SK-N-SH (cell line): ENCODE measurements at regions not wholly inside any gene's neighbourhood (a gene's known extent, or its start where the extent isn't known, plus 50 kb on each side); places are given as distances from the start of the nearest gene placed in this dataset.

Experiments
- CTCF ChIA-PET: fragments of 300-600, 350-600 bp; formaldehyde crosslinking; extraction: SDS; loops from one replicate; lab custom pipeline; 2021; lab: Yijun Ruan, JAX
- POLR2A ChIA-PET: fragments of 350-600 bp; sonication (Branson Sonifier 250); formaldehyde crosslinking; extraction: SDS; loops from one replicate; lab custom pipeline; 2020; ENCODE audit warnings: antibody characterized with exemption, inconsistent platforms; lab: Yijun Ruan, JAX
- DNase-seq: peaks from one replicate; pipeline ENCODE4 v3.0.0; 2012
- H2AFZ ChIP-seq: fragments of 200-600 bp; sonication (generic); 2 replicates; pipeline ENCODE4 v1.8.1; 2016; ENCODE audit warnings: antibody characterized with exemption, mild to moderate bottlenecking, low read depth
- H3F3A ChIP-seq: fragments of 200-600 bp; sonication (generic); replicated peaks from 2 replicates; pipeline ENCODE3; 2016; ENCODE audit warnings: antibody characterized with exemption, mild to moderate bottlenecking; ENCODE audit not compliant: insufficient read depth
- H3K27ac ChIP-seq, 2 experiments: fragments of 200-500 bp in 1 of 2; fragments of 200-600 bp in 1 of 2; sonication (Bioruptor generic) in 1 of 2; sonication (generic), shearing (Covaris generic) in 1 of 2; 2 replicates each; pipeline versions ENCODE4 v1.5.1 to v1.6.1; 2014 to 2016; ENCODE audit warnings: low read depth in 2 of 2, inconsistent platforms in 1 of 2, low read length in 1 of 2, mild to moderate bottlenecking in 1 of 2, mixed read lengths in 1 of 2
- H3K27me3 ChIP-seq: fragments of 200-600 bp; sonication (generic), shearing (Covaris generic); 2 replicates; pipeline ENCODE4 v1.6.1; 2016; ENCODE audit warnings: mixed run types; ENCODE audit not compliant: insufficient read depth
- H3K36me3 ChIP-seq, 2 experiments: fragments of 200-500 bp in 1 of 2; fragments of 200-600 bp in 1 of 2; sonication (Bioruptor generic) in 1 of 2; sonication (generic) in 1 of 2; replicated peaks in 1 of 2; 2 replicates each; pipeline versions ENCODE3 to v1.5.1; 2014 to 2016; ENCODE audit warnings: low read length in 1 of 2, mild to moderate bottlenecking in 1 of 2; ENCODE audit not compliant: insufficient read depth in 2 of 2, control insufficient read depth in 1 of 2
- H3K4me1 ChIP-seq, 2 experiments: fragments of 200-500 bp in 1 of 2; fragments of 200-600 bp in 1 of 2; sonication (Bioruptor generic) in 1 of 2; sonication (generic), shearing (Covaris generic) in 1 of 2; 2 replicates each; pipeline versions ENCODE4 v1.5.1 to v1.6.1; 2014 to 2016; ENCODE audit warnings: low read depth in 1 of 2, low read length in 1 of 2, mixed run types in 1 of 2; ENCODE audit not compliant: insufficient read depth in 2 of 2, control insufficient read depth in 1 of 2
- H3K4me2 ChIP-seq: fragments of 200-600 bp; sonication (generic), shearing (Covaris generic); 2 replicates; pipeline ENCODE4 v1.6.1; 2017; ENCODE audit warnings: mixed run types
- H3K4me3 ChIP-seq, 2 experiments: fragments of 200-500 bp in 1 of 2; fragments of 200-600 bp in 1 of 2; sonication (Bioruptor generic) in 1 of 2; sonication (generic), shearing (Covaris generic) in 1 of 2; 2 replicates each; pipeline versions ENCODE4 v1.5.1 to v1.8.1; 2014 to 2016; ENCODE audit warnings: low read depth in 2 of 2, inconsistent platforms in 1 of 2, low read length in 1 of 2, mild to moderate bottlenecking in 1 of 2, mixed read lengths in 1 of 2, moderate library complexity in 1 of 2
- H3K79me2 ChIP-seq: fragments of 200-600 bp; sonication (generic); 2 replicates; pipeline ENCODE4 v1.8.1; 2017; ENCODE audit warnings: mild to moderate bottlenecking; ENCODE audit not compliant: insufficient read depth
- H3K9ac ChIP-seq: fragments of 200-600 bp; sonication (generic); 2 replicates; pipeline ENCODE4 v1.6.1; 2017; ENCODE audit warnings: mixed run types
- H3K9me2 ChIP-seq: fragments of 200-600 bp; sonication (generic); 2 replicates; pipeline ENCODE4 v1.6.1; 2017; ENCODE audit warnings: mixed run types
- H3K9me3 ChIP-seq: fragments of 200-600 bp; sonication (generic); 2 replicates; pipeline ENCODE4 v1.6.1; 2017; ENCODE audit warnings: mixed run types, mild to moderate bottlenecking, moderate library complexity
- H4K20me1 ChIP-seq: fragments of 200-600 bp; sonication (generic); 2 replicates; pipeline ENCODE4 v1.6.1; 2017; ENCODE audit warnings: mild to moderate bottlenecking, mixed run types; ENCODE audit not compliant: insufficient read depth
- CTCF ChIP-seq: fragments of 200-600 bp; sonication (generic); IDR thresholded peaks from 2 replicates; pipeline ENCODE4 v1.6.1; 2017; ENCODE audit warnings: antibody characterized with exemption, mild to moderate bottlenecking, moderate library complexity
- EP300 ChIP-seq, 2 experiments: IDR thresholded peaks; 2 replicates each; pipeline versions ENCODE4 v1.4.0 to v1.6.1; 2012; ENCODE audit warnings: borderline replicate concordance in 1 of 2, low read depth in 1 of 2, low read length in 1 of 2
- EZH2phosphoT487 ChIP-seq: fragments of 200-600 bp; sonication (generic); IDR thresholded peaks from 2 replicates; pipeline ENCODE4 v1.6.1; 2017; ENCODE audit warnings: low read depth, mixed run types, mild to moderate bottlenecking, antibody characterized with exemption, moderate library complexity, borderline replicate concordance
- FOSL2 ChIP-seq: IDR thresholded peaks from 2 replicates; pipeline ENCODE4 v1.4.0; 2012; ENCODE audit warnings: low read depth, mild to moderate bottlenecking, moderate library complexity, borderline replicate concordance
- FOXJ3 ChIP-seq: sonication (generic); formaldehyde crosslinking; IDR thresholded peaks from 2 replicates; pipeline ENCODE4 v1.5.1; 2020; ENCODE audit warnings: mild to moderate bottlenecking, missing genetic modification reagents
- FOXM1 ChIP-seq: IDR thresholded peaks from 2 replicates; pipeline ENCODE4 v1.4.0; 2012; ENCODE audit warnings: low read depth, mild to moderate bottlenecking
- GABPA ChIP-seq: IDR thresholded peaks from 2 replicates; pipeline ENCODE4 v1.4.0; 2012; ENCODE audit warnings: low read depth, mild to moderate bottlenecking
- GATA2 ChIP-seq: sonication (generic); formaldehyde crosslinking; IDR thresholded peaks from 2 replicates; pipeline ENCODE4 v1.5.0; 2020; ENCODE audit warnings: mild to moderate bottlenecking, missing genetic modification reagents
- JUND ChIP-seq: IDR thresholded peaks from 2 replicates; pipeline ENCODE4 v1.4.0; 2012
- MXI1 ChIP-seq: IDR thresholded peaks from 2 replicates; pipeline ENCODE4 v1.6.1; 2012; ENCODE audit warnings: mild to moderate bottlenecking, low read depth, low read length, improper control_type of control experiment
- PBX3 ChIP-seq: IDR thresholded peaks from 2 replicates; pipeline ENCODE4; 2012
- POLR2AphosphoS5 ChIP-seq: IDR thresholded peaks from 2 replicates; pipeline ENCODE4 v1.6.1; 2012; ENCODE audit warnings: low read depth, low read length
- SIN3A ChIP-seq: IDR thresholded peaks from 2 replicates; pipeline ENCODE4 v1.6.1; 2012; ENCODE audit warnings: low read depth, mild to moderate bottlenecking, low read length, moderate library complexity, borderline replicate concordance
- TCF12 ChIP-seq: IDR thresholded peaks from 2 replicates; pipeline ENCODE4 v1.4.0; 2012
- USF1 ChIP-seq: IDR thresholded peaks from 2 replicates; pipeline ENCODE4 v1.4.0; 2012; ENCODE audit warnings: low read depth, borderline replicate concordance
- WGBS: methylation state at CpG from one replicate; pipeline ENCODE4 v1.1.6; 2017; ENCODE audit warnings: low lambda C conversion rate; 5-methylcytosine and 5-hydroxymethylcytosine counted together
- TF ChIP-seq, protein P1 (sequence below): fragments of 150-350 bp; IDR thresholded peaks from 2 replicates; pipeline ENCODE4 v1.6.1; 2017; ENCODE audit warnings: antibody characterized with exemption, low read length, low read depth, borderline replicate concordance

DNA sequence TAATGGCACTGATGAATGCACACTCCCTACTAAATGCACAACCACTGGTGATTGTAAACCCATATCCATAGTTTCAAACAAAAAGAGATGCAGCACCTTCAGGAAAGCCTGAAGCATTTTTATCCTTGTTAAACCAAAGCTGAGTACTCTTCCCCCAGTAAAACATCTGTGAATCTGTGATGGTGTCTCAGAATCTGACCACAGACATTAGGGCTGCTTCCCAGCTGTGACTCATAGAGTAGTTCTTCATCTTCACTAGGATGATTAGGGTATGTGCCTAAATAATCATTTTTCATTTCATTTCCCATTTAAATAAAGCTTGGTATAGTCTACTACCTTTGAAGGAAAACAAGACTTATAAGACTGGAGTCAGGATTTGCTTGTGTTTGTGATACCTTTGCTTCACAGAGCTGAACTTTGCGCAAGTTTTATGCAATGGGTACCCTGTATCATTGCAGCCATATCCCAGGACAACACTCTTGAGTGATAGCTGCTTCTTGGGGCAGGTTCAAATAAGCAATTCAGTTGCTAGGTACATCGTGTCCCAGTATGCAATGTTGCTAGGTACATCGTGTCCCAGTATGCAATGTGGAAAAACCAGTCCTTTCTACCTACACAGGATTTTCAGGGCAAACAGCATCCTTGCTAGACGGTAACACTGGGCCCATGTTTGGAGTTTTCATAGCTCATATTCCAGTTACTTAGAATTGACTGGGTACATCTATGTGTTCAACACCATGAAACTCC lies 277.1 kb downstream of the IRS2 start:
- 90% methylated on average over 3 of the region's 4 CpGs for WGBS
- Histone ChIP-seq H4K20me1 (no peaks in the 10 kb centered on the region), H3K27ac (no peak overlapping the region), H3K4me2 (no peak overlapping the region), H3K9me3 (no peaks in the 10 kb centered on the region), H3K4me3 (no peak overlapping the region), H3K27me3 (no peaks in the 10 kb centered on the region)
- no peak for DNase-seq
- TF ChIP-seq TCF12: peak; percentile 53
- TF ChIP-seq PBX3: peak; percentile 17; the same call in 1 of the 2 replicates
- no peak for TF ChIP-seq SIN3A
- no peak for TF ChIP-seq EZH2phosphoT487
- no peak for TF ChIP-seq POLR2AphosphoS5
- no peak for TF ChIP-seq CTCF
- TF ChIP-seq, protein P1, sequence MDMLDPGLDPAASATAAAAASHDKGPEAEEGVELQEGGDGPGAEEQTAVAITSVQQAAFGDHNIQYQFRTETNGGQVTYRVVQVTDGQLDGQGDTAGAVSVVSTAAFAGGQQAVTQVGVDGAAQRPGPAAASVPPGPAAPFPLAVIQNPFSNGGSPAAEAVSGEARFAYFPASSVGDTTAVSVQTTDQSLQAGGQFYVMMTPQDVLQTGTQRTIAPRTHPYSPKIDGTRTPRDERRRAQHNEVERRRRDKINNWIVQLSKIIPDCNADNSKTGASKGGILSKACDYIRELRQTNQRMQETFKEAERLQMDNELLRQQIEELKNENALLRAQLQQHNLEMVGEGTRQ: no peak
- no peak for TF ChIP-seq GABPA
- TF ChIP-seq FOXM1: no peak
- TF ChIP-seq JUND: peak; percentile 10; the same call in 1 of the 2 replicates
- TF ChIP-seq EP300 (IDR thresholded peaks at IDR 0.05; ENCODE audit: borderline replicate concordance in 1 of 2, low read depth in 1 of 2, low read length in 1 of 2): no peak
- no peak for TF ChIP-seq FOXJ3 (CRISPR knock-in tag)
- peak; percentile 9; the same call in 1 of the 2 replicates for TF ChIP-seq FOSL2
- no peak for TF ChIP-seq GATA2 (CRISPR knock-in tag)
- no peak for TF ChIP-seq MXI1
- TF ChIP-seq USF1: no peak
- TF ChIP-seq, all 33 proteins: peak for 4
- H3K36me3 ChIP-seq: no peaks in the 10 kb centered on the region
- no peaks in the 10 kb centered on the region for H3F3A ChIP-seq
- H3K9ac ChIP-seq: no peak overlapping the region
- H3K9me2 ChIP-seq: no peaks in the 10 kb centered on the region
- no peak overlapping the region for H2AFZ ChIP-seq
- CTCF ChIA-PET: interaction anchor here (1.6 kb wide), 1 partner anchor 10 kb away, joined by 6 read pairs; no protein-coding TSS in a partner anchor
- no peaks in the 10 kb centered on the region for H3K4me1 ChIP-seq
- POLR2A ChIA-PET: no interaction called here
- H3K79me2 ChIP-seq: no peaks in the 10 kb centered on the region
